ENCODE measurements at regions not wholly inside any gene's neighbourhood (a gene's known extent, or its start where the extent isn't known, plus 50 kb on each side); places are given as distances from the start of the nearest gene placed in this dataset.

DNA sequence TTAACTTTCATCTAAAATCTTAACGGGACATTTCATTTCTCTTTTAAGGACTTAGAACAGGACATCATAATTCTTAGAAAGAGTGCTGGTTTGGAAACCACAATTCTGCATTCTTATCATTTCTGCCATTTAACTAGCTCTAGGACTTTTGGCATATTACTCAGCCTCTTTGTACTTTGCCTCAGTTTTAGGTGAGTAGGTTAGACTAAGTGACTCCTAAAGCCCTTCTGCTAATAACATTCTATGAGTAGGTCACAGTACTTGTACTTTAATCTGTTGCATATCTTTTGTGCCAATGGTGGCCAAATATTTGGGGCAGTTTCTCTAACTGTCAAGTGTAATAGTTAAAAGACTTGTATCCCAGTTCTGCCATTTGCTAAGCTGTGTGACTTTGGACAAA is 115.4 kb upstream of the NUDT6 start:
- TF ChIP-seq, protein P1, sequence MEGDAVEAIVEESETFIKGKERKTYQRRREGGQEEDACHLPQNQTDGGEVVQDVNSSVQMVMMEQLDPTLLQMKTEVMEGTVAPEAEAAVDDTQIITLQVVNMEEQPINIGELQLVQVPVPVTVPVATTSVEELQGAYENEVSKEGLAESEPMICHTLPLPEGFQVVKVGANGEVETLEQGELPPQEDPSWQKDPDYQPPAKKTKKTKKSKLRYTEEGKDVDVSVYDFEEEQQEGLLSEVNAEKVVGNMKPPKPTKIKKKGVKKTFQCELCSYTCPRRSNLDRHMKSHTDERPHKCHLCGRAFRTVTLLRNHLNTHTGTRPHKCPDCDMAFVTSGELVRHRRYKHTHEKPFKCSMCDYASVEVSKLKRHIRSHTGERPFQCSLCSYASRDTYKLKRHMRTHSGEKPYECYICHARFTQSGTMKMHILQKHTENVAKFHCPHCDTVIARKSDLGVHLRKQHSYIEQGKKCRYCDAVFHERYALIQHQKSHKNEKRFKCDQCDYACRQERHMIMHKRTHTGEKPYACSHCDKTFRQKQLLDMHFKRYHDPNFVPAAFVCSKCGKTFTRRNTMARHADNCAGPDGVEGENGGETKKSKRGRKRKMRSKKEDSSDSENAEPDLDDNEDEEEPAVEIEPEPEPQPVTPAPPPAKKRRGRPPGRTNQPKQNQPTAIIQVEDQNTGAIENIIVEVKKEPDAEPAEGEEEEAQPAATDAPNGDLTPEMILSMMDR (optimal IDR thresholded peaks at IDR 0.05 in 1 of 3, IDR thresholded peaks at IDR 0.05 in 1 of 3, conservative IDR thresholded peaks at IDR 0.05 in 1 of 3; ENCODE audit: extremely low read depth in 1 of 3, insufficient read depth in 2 of 3, low read length in 3 of 3) = no peak
- TF ChIP-seq EZH2 (IDR thresholded peaks at IDR 0.05; ENCODE audit: low read length) = no peak

Data from keratinocyte (primary cell).